CD4-positive, alpha-beta T cell (primary cell): ENCODE measurements at regions not wholly inside any gene's neighbourhood (a gene's known extent, or its start where the extent isn't known, plus 50 kb on each side); places are given as distances from the start of the nearest gene placed in this dataset.

Source experiments
- ATAC-seq: fragments of 200-7000 bp; cut with Tn5 transposase; one replicate; pipeline ENCODE4 v1.10.0; 2022; ENCODE audit warnings: mild to moderate bottlenecking; ENCODE audit not compliant: poor library complexity
- CTCF ChIA-PET: fragments of 350-600 bp; sonication (Branson Sonifier 250); formaldehyde crosslinking; loops from one replicate; lab custom pipeline; 2021; ENCODE audit warnings: antibody characterized with exemption, inconsistent platforms; lab: Charles Lee
- POLR2A ChIA-PET: fragments of 350-600 bp; sonication (Branson Sonifier 250); formaldehyde crosslinking; loops from one replicate; lab custom pipeline; 2021; ENCODE audit warnings: antibody characterized with exemption, inconsistent platforms; lab: Charles Lee
- DNase-seq, 14 experiments: peaks; one replicate each; pipeline ENCODE4 v3.0.0-alpha.2; 2013 to 2020; ENCODE audit warnings: mixed read lengths in 2 of 14
- H3K27ac ChIP-seq, 2 donors: one replicate each; pipeline versions ENCODE4 v1.5.1 to v1.7.0; 2013; ENCODE audit warnings: low read length in 2 of 2, low read depth in 1 of 2, mild to moderate bottlenecking in 1 of 2
- H3K27me3 ChIP-seq, 2 experiments: 1 replicate in 1 of 2; 2 replicates in 1 of 2; pipeline versions ENCODE4 v1.6.1 to v1.7.0; 2013; ENCODE audit warnings: low read length in 2 of 2, control low read depth in 1 of 2, mild to moderate bottlenecking in 1 of 2, moderate library complexity in 1 of 2; ENCODE audit not compliant: insufficient read depth in 2 of 2, control insufficient read depth in 1 of 2
- H3K36me3 ChIP-seq: one replicate; pipeline ENCODE4 v1.6.1; 2013; ENCODE audit warnings: low read length, control low read depth; ENCODE audit not compliant: insufficient read depth
- H3K4me1 ChIP-seq: one replicate; pipeline ENCODE4 v1.6.1; 2013; ENCODE audit warnings: low read length, control low read depth; ENCODE audit not compliant: insufficient read depth
- H3K4me3 ChIP-seq: one replicate; pipeline ENCODE4 v1.5.1; 2013; ENCODE audit warnings: mild to moderate bottlenecking, low read length, moderate library complexity
- H3K9me3 ChIP-seq, 2 experiments: 1 replicate in 1 of 2; 2 replicates in 1 of 2; pipeline versions ENCODE4 v1.6.1 to v1.7.0; 2013; ENCODE audit warnings: low read length in 2 of 2, mild to moderate bottlenecking in 2 of 2, control low read depth in 1 of 2, moderate library complexity in 1 of 2; ENCODE audit not compliant: control insufficient read depth in 1 of 2, insufficient read depth in 1 of 2
- H3K27ac Mint-ChIP-seq: one replicate; pipeline ENCODE4 v1.8.0; 2020; ENCODE audit warnings: mixed read lengths
- H3K27me3 Mint-ChIP-seq: one replicate; pipeline ENCODE4 v1.8.0; 2021; ENCODE audit warnings: mixed read lengths
- H3K36me3 Mint-ChIP-seq: one replicate; pipeline ENCODE4 v1.8.0; 2021; ENCODE audit warnings: low read depth, mixed read lengths
- H3K4me1 Mint-ChIP-seq: one replicate; pipeline ENCODE4 v1.8.0; 2021; ENCODE audit warnings: low read depth, mixed read lengths
- H3K4me3 Mint-ChIP-seq: one replicate; pipeline ENCODE4 v1.8.0; 2020; ENCODE audit warnings: mild to moderate bottlenecking, mixed read lengths
- H3K9me3 Mint-ChIP-seq: one replicate; pipeline ENCODE4 v1.8.0; 2020; ENCODE audit warnings: mixed read lengths
- intact Hi-C, 2 experiments: fragments of 100-400 bp; cut with DNase I in 1 of 2; cut with micrococcal nuclease in 1 of 2; formaldehyde crosslinking; loops; one replicate each; pipeline versions ENCODE4 v1.15.1 to v1.9.0; 2023 to 2025; cut with DNase I, micrococcal nuclease
- TF ChIP-seq, protein P1 (sequence below): fragments of 200-600 bp; IDR thresholded peaks from one replicate; pipeline ENCODE4 v1.8.0; 2022; ENCODE audit warnings: antibody characterized with exemption, mild to moderate bottlenecking

DNA sequence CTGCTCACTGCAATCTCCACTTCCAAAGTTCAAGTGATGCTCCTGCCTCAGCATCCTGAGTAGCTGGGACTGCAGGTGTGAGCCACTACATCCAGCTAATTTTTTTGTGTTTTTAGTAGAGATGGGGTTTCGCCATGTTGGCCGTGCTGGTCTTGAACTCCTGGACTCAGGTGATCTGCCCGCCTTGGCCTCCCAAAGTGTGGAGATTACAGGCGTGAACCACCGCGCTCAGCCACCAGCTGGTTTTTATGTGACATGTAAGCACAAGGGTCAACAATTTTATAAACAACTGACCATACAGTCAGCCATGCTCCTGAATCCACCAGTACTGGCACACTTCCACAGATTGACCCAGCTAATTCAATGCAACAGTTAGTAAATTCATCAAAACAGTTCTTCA is 526.3 kb upstream of the LRRC4C start:
- no peak for ATAC-seq
- no peaks in the 10 kb centered on the region for H3K36me3 Mint-ChIP-seq
- intact Hi-C loops: no loop called here

DNA sequence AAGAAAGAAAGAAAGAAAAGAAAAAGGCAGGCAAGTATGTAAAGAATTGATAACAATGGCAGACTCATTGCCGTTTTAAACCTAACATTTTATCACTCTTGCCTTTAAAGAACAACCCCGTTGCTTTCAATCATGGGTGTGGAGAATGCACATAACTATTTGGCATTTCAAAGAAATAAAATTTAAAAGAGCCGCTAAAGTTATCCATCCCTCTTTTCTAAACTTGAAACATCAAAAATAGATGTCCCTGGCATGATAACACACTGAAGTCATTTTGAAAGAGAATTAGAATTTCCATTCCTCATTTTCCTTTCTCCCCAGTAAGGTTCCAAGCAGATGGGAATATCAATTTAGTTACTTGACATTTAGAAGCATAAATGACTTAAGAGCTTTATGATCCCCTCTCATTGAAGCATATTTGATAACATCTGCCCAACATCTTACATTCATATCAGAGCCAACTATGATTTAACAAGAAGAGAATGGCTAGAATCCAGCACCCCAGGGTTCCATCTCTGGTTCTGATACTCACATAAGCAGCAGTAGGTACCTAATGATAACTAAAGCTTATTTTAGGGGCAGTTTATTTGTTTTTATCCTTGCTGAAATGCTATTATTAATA is 529.6 kb upstream of the LRRC4C start:
- Mint-ChIP-seq H3K4me1 (no peaks in the 10 kb centered on the region), H3K27me3 (no peaks in the 10 kb centered on the region), H3K27ac (no peak overlapping the region), H3K4me3 (no peak overlapping the region), H3K36me3 (no peaks in the 10 kb centered on the region), H3K9me3 (peaks cover 6% of the 10 kb centered on the region)
- H3K27me3 ChIP-seq: no peaks in the 10 kb centered on the region
- ChIA-PET CTCF (no interaction called here), POLR2A (no interaction called here)
- H3K4me3 ChIP-seq: no peak overlapping the region
- intact Hi-C loops: no loop called here
- H3K9me3 ChIP-seq: peaks cover 4% of the 10 kb centered on the region in 2 experiments
- DNase-seq (no peak), ATAC-seq (no peak)
- H3K27ac ChIP-seq: no peak overlapping the region
- TF ChIP-seq, protein P1, sequence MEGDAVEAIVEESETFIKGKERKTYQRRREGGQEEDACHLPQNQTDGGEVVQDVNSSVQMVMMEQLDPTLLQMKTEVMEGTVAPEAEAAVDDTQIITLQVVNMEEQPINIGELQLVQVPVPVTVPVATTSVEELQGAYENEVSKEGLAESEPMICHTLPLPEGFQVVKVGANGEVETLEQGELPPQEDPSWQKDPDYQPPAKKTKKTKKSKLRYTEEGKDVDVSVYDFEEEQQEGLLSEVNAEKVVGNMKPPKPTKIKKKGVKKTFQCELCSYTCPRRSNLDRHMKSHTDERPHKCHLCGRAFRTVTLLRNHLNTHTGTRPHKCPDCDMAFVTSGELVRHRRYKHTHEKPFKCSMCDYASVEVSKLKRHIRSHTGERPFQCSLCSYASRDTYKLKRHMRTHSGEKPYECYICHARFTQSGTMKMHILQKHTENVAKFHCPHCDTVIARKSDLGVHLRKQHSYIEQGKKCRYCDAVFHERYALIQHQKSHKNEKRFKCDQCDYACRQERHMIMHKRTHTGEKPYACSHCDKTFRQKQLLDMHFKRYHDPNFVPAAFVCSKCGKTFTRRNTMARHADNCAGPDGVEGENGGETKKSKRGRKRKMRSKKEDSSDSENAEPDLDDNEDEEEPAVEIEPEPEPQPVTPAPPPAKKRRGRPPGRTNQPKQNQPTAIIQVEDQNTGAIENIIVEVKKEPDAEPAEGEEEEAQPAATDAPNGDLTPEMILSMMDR: no peak
- no peaks in the 10 kb centered on the region for H3K36me3 ChIP-seq
- H3K4me1 ChIP-seq: no peaks in the 10 kb centered on the region

More for the DNA sequence above, 526.3 kb upstream of the LRRC4C start:
- H3K9me3 Mint-ChIP-seq: peaks cover 5% of the 10 kb centered on the region
- no peaks in the 10 kb centered on the region for H3K4me1 Mint-ChIP-seq
- TF ChIP-seq, protein P1: no peak
- Histone ChIP-seq H3K4me1 (no peaks in the 10 kb centered on the region), H3K4me3 (no peak overlapping the region), H3K27ac (no peak overlapping the region), H3K36me3 (no peaks in the 10 kb centered on the region), H3K27me3 (no peaks in the 10 kb centered on the region), H3K9me3 (peaks cover 0 to 4% of the 10 kb centered on the region in 2 experiments)
- no peaks in the 10 kb centered on the region for H3K27me3 Mint-ChIP-seq
- no peak overlapping the region for H3K4me3 Mint-ChIP-seq
- H3K27ac Mint-ChIP-seq: no peak overlapping the region
- ChIA-PET POLR2A (no interaction called here), CTCF (no interaction called here)
- no peak for DNase-seq

DNA sequence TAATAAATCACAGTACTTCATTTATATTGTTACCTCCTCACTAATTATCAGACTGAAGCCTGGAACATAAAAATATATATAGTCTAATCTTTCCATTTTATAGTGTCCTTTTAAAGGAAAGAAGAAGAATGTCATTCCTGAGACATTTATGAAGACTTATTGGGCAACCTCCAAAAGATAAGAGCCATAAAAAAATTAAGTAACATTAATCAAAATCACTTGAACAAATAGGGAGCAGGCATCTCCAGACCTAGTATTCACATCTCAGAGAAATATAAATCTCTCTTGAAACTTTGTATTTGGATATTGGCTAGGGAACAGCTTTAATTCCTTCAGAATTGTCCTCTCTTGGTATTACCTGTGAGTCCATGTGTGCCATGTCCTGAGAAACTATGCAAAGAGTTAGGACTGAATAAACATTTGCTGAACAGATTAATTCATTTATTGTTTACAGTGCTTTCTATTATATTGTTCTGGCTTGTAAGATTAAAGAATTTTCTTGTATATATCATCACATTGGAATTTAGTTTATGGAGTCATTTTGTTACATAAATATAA is 530.5 kb upstream of the LRRC4C start:
- no peaks in the 10 kb centered on the region for H3K36me3 Mint-ChIP-seq
- no peaks in the 10 kb centered on the region for H3K36me3 ChIP-seq
- no peaks in the 10 kb centered on the region for H3K27me3 Mint-ChIP-seq
- ChIA-PET CTCF (no interaction called here), POLR2A (no interaction called here)
- DNase-seq (no peak), ATAC-seq (no peak)
- TF ChIP-seq, protein P1: no peak
- H3K27me3 ChIP-seq: no peaks in the 10 kb centered on the region
- H3K4me3 Mint-ChIP-seq: no peak overlapping the region
- no peaks in the 10 kb centered on the region for H3K4me1 ChIP-seq
- H3K4me3 ChIP-seq: no peak overlapping the region
- intact Hi-C loops: no loop called here
- H3K27ac ChIP-seq: no peak overlapping the region
- H3K9me3 Mint-ChIP-seq: peaks cover 6% of the 10 kb centered on the region
- no peak overlapping the region for H3K27ac Mint-ChIP-seq
- peaks cover 4% of the 10 kb centered on the region in 2 experiments for H3K9me3 ChIP-seq
- no peaks in the 10 kb centered on the region for H3K4me1 Mint-ChIP-seq
